GM21529 (cell line): ENCODE measurements at regions not wholly inside any gene's neighbourhood (a gene's known extent, or its start where the extent isn't known, plus 50 kb on each side); places are given as distances from the start of the nearest gene placed in this dataset.

Experiments used
- ATAC-seq: cut with Tn5 transposase; IDR thresholded peaks from one replicate; pipeline ENCODE4 v1.9.1; 2021; ENCODE audit not compliant: unreplicated experiment

GRCh38 chr2:195500879-195501278 lies 156.1 kb upstream of the SLC39A10 start:
- ATAC-seq: no peak

GRCh38 chr2:195498839-195499490 lies 158.1 kb upstream of the SLC39A10 start:
- ATAC-seq: no peak

GRCh38 chr2:195498176-195498575 lies 158.8 kb upstream of the SLC39A10 start:
- ATAC-seq: peak; percentile 65

- ATAC-seq: no peak
These were observed 160.0 kb upstream of the SLC39A10 start for GRCh38 chr2:195496991-195497390.

GRCh38 chr2:195495966-195496365 lies 161.1 kb upstream of the SLC39A10 start:
- no peak for ATAC-seq

GRCh38 chr2:195495351-195495750 lies 161.7 kb upstream of the SLC39A10 start:
- no peak for ATAC-seq

GRCh38 chr2:195494451-195494850 lies 162.6 kb upstream of the SLC39A10 start:
- ATAC-seq: no peak

- no peak for ATAC-seq
These were observed 163.6 kb upstream of the SLC39A10 start for GRCh38 chr2:195493416-195493815.

GRCh38 chr2:195490319-195490718 lies 166.7 kb upstream of the SLC39A10 start:
- ATAC-seq: no peak

- ATAC-seq: no peak
These were observed 167.9 kb upstream of the SLC39A10 start for GRCh38 chr2:195489101-195489500.

- no peak for ATAC-seq
These were observed 168.5 kb upstream of the SLC39A10 start for GRCh38 chr2:195488567-195488966.

- ATAC-seq: peak; percentile 95
These were observed 169.9 kb upstream of the SLC39A10 start for GRCh38 chr2:195486987-195487644.

GRCh38 chr2:195486520-195486919 lies 170.5 kb upstream of the SLC39A10 start:
- ATAC-seq: no peak

- no peak for ATAC-seq
These were observed 175.0 kb upstream of the SLC39A10 start for GRCh38 chr2:195482010-195482409.

GRCh38 chr2:195480121-195480520 lies 176.9 kb upstream of the SLC39A10 start:
- ATAC-seq: no peak

GRCh38 chr2:195479407-195479806 lies 177.6 kb upstream of the SLC39A10 start:
- ATAC-seq: no peak

- no peak for ATAC-seq
These were observed 179.0 kb upstream of the SLC39A10 start for GRCh38 chr2:195477996-195478382.

GRCh38 chr2:195477248-195477995 lies 179.6 kb upstream of the SLC39A10 start:
- peak; percentile 71 for ATAC-seq

- no peak for ATAC-seq
These were observed 181.7 kb upstream of the SLC39A10 start for GRCh38 chr2:195475336-195475735.

GRCh38 chr2:195473862-195474261 lies 183.2 kb upstream of the SLC39A10 start:
- ATAC-seq: no peak

GRCh38 chr2:195472501-195473234 lies 184.4 kb upstream of the SLC39A10 start:
- ATAC-seq: no peak
